DOHH2 (cell line): ENCODE measurements at regions not wholly inside any gene's neighbourhood (a gene's known extent, or its start where the extent isn't known, plus 50 kb on each side); places are given as distances from the start of the nearest gene placed in this dataset.

Source experiments
- H3F3A ChIP-seq: fragments of 200-600 bp; sonication (generic), shearing (Covaris generic); 2 replicates; pipeline ENCODE4 v1.6.0; 2016; ENCODE audit warnings: antibody characterized with exemption, mild to moderate bottlenecking; ENCODE audit not compliant: control insufficient read depth, insufficient read depth
- H3K27ac ChIP-seq: fragments of 200-600 bp; sonication (generic); 2 replicates; pipeline ENCODE4 v1.5.1; 2014; ENCODE audit warnings: low read depth, mild to moderate bottlenecking, low read length, moderate library complexity
- H3K27me3 ChIP-seq: fragments of 200-600 bp; sonication (generic); 2 replicates; pipeline ENCODE4 v1.6.1; 2014; ENCODE audit warnings: mild to moderate bottlenecking, low read length, mixed read lengths; ENCODE audit not compliant: control insufficient read depth
- H3K36me3 ChIP-seq: fragments of 200-600 bp; sonication (generic); 2 replicates; pipeline ENCODE4 v1.6.1; 2014; ENCODE audit warnings: mild to moderate bottlenecking, low read length, moderate library complexity, mixed read lengths; ENCODE audit not compliant: control insufficient read depth
- H3K4me1 ChIP-seq: fragments of 200-600 bp; sonication (generic); 2 replicates; pipeline ENCODE4 v1.6.1; 2014; ENCODE audit warnings: mild to moderate bottlenecking, low read length, mixed read lengths; ENCODE audit not compliant: control insufficient read depth
- H3K4me2 ChIP-seq: fragments of 200-600 bp; sonication (generic); 2 replicates; pipeline ENCODE4 v1.6.0; 2014; ENCODE audit warnings: mild to moderate bottlenecking, low read length, moderate library complexity
- H3K4me3 ChIP-seq: fragments of 200-600 bp; sonication (generic); 2 replicates; pipeline ENCODE4 v1.5.1; 2014; ENCODE audit warnings: mild to moderate bottlenecking, low read length, mixed read lengths
- H3K79me2 ChIP-seq: fragments of 200-600 bp; sonication (generic); 2 replicates; pipeline ENCODE4 v1.6.1; 2014; ENCODE audit warnings: mild to moderate bottlenecking, low read length, mixed read lengths; ENCODE audit not compliant: control insufficient read depth
- H3K9me2 ChIP-seq: fragments of 200-600 bp; sonication (generic); replicated peaks from 2 replicates; pipeline ENCODE4 v1.6.1; 2014; ENCODE audit warnings: mild to moderate bottlenecking, low read length, mixed read lengths; ENCODE audit not compliant: control insufficient read depth
- H3K9me3 ChIP-seq: fragments of 200-600 bp; sonication (generic); 2 replicates; pipeline ENCODE4 v1.6.1; 2014; ENCODE audit warnings: antibody characterized with exemption, low read length, mixed read lengths; ENCODE audit not compliant: control insufficient read depth, insufficient read depth
- H4K20me1 ChIP-seq: fragments of 200-600 bp; sonication (generic); 2 replicates; pipeline ENCODE4 v1.6.0; 2014; ENCODE audit warnings: low read depth, mild to moderate bottlenecking, antibody characterized with exemption, low read length, moderate library complexity; ENCODE audit not compliant: control insufficient read depth, insufficient read depth
- CTCF ChIP-seq: fragments of 200-600 bp; sonication (generic); IDR thresholded peaks from one replicate; pipeline ENCODE4 v1.5.1; 2014; ENCODE audit warnings: antibody characterized with exemption, mild to moderate bottlenecking, low read depth, low read length; ENCODE audit not compliant: poor library complexity, severe bottlenecking
- EZH2phosphoT487 ChIP-seq: fragments of 200-600 bp; sonication (generic); IDR thresholded peaks from 2 replicates; pipeline ENCODE4 v1.6.1; 2017; ENCODE audit warnings: borderline replicate concordance, mild to moderate bottlenecking, antibody characterized with exemption, low read length, moderate library complexity, mixed read lengths

GRCh38 chr7:130982651-130983050, 248.6 kb upstream of the KLF14 start:
- Histone ChIP-seq H3K9me3 (0 out of 2 replicates have a peak, but pooled peaks cover 3% of the 10 kb centered on the region), H4K20me1 (peaks cover 11% of the 10 kb centered on the region), H3K4me2 (no peak overlapping the region), H3F3A (peaks cover 9% of the 10 kb centered on the region; the same call in 1 of the 2 replicates), H3K4me1 (no peaks in the 10 kb centered on the region), H3K36me3 (peaks cover 83% of the 10 kb centered on the region), H3K9me2 (no peaks in the 10 kb centered on the region), H3K27me3 (no peaks in the 10 kb centered on the region), H3K27ac (no peak overlapping the region), H3K4me3 (no peak overlapping the region), H3K79me2 (peaks cover 57% of the 10 kb centered on the region)
- TF ChIP-seq CTCF (no peak), EZH2phosphoT487 (no peak)

GRCh38 chr7:130985361-130985760, 251.4 kb upstream of the KLF14 start:
- H3K4me2 ChIP-seq: no peak overlapping the region
- no peaks in the 10 kb centered on the region for H3K27me3 ChIP-seq
- no peaks in the 10 kb centered on the region for H3K9me3 ChIP-seq
- no peak overlapping the region for H3K4me3 ChIP-seq
- peaks cover 12% of the 10 kb centered on the region for H3K4me1 ChIP-seq
- H4K20me1 ChIP-seq: peaks cover 11% of the 10 kb centered on the region
- TF ChIP-seq CTCF (no peak), EZH2phosphoT487 (no peak)
- H3K79me2 ChIP-seq: peaks cover 69% of the 10 kb centered on the region
- H3K27ac ChIP-seq: no peak overlapping the region
- H3K36me3 ChIP-seq: peaks cover 76% of the 10 kb centered on the region
- no peaks in the 10 kb centered on the region for H3K9me2 ChIP-seq
- peaks cover 13% of the 10 kb centered on the region; the same call in 1 of the 2 replicates for H3F3A ChIP-seq

- Histone ChIP-seq H3K9me3 (no peaks in the 10 kb centered on the region), H3K4me3 (no peak overlapping the region), H3F3A (peaks cover 19% of the 10 kb centered on the region; the same call in 1 of the 2 replicates), H3K36me3 (peaks cover 73% of the 10 kb centered on the region), H3K4me1 (peaks cover 12% of the 10 kb centered on the region), H3K79me2 (peaks cover 72% of the 10 kb centered on the region), H3K4me2 (no peak overlapping the region), H3K27me3 (no peaks in the 10 kb centered on the region), H3K27ac (no peak overlapping the region), H4K20me1 (peaks cover 16% of the 10 kb centered on the region), H3K9me2 (no peaks in the 10 kb centered on the region)
- TF ChIP-seq EZH2phosphoT487: no peak
Measured at GRCh38 chr7:130986261-130986690, 252.3 kb upstream of the KLF14 start.

- peaks cover 19% of the 10 kb centered on the region for H4K20me1 ChIP-seq
- no peaks in the 10 kb centered on the region for H3K9me3 ChIP-seq
- H3K36me3 ChIP-seq: peaks cover 67% of the 10 kb centered on the region
- H3K79me2 ChIP-seq: peaks cover 72% of the 10 kb centered on the region
- H3K4me3 ChIP-seq: no peak overlapping the region
- H3F3A ChIP-seq: peaks cover 20% of the 10 kb centered on the region; the same call in 1 of the 2 replicates
- H3K27ac ChIP-seq: no peak overlapping the region
- TF ChIP-seq CTCF: no peak
- TF ChIP-seq EZH2phosphoT487: no peak
- H3K4me2 ChIP-seq: no peak overlapping the region
- H3K9me2 ChIP-seq: no peaks in the 10 kb centered on the region
- peaks cover 12% of the 10 kb centered on the region for H3K4me1 ChIP-seq
- no peaks in the 10 kb centered on the region for H3K27me3 ChIP-seq
Measured at GRCh38 chr7:130987092-130987491, 253.1 kb upstream of the KLF14 start.
